ENCODE measurements at regions not wholly inside any gene's neighbourhood (a gene's known extent, or its start where the extent isn't known, plus 50 kb on each side); places are given as distances from the start of the nearest gene placed in this dataset.
"Not testable (repeated sequence)": the region's sequence is repeated elsewhere in the genome, so short reads cannot be mapped to it uniquely, and the experiment has no call there.

GRCh38 chr17:20903549-20903948 is 139.3 kb downstream of the USP22 start:
- H3K9me3 Mint-ChIP-seq; DNase-seq; CTCF ChIA-PET; H3K4me1 Mint-ChIP-seq; ATAC-seq (ENCODE audit: low read depth); H3K27ac Mint-ChIP-seq; POLR2A ChIA-PET; intact Hi-C loops (cut with micrococcal nuclease); H3K36me3 Mint-ChIP-seq (ENCODE audit: low read depth); H3K4me3 Mint-ChIP-seq: not testable (repeated sequence)
- peaks cover 15% of the 10 kb centered on the region for H3K27me3 Mint-ChIP-seq

GRCh38 chr17:20908313-20909267 is 134.2 kb downstream of the USP22 start:
- Mint-ChIP-seq H3K4me1 (peaks cover 7% of the 10 kb centered on the region), H3K36me3 (ENCODE audit: low read depth) (no peaks in the 10 kb centered on the region), H3K9me3 (no peaks in the 10 kb centered on the region), H3K4me3 (peak overlapping the region; percentile 82), H3K27me3 (no peaks in the 10 kb centered on the region), H3K27ac (no peak overlapping the region)
- TF ChIP-seq CTCF (IDR thresholded peaks at IDR 0.05) = no peak
- DNase-seq (peak; percentile 74), ATAC-seq (ENCODE audit: low read depth) (peak; percentile 99)
- CTCF ChIA-PET = interaction anchor here (1.3 kb wide), 1 partner anchor 11 kb away, joined by 3 read pairs; no protein-coding TSS in a partner anchor
- intact Hi-C loops (cut with micrococcal nuclease) = loop anchor here (1.0 kb wide), 2 partner anchors 85 to 191 kb away; no protein-coding TSS in a partner anchor
- POLR2A ChIA-PET = interaction anchor here (1.3 kb wide), 1 partner anchor 134 kb away, joined by 3 read pairs; the partner anchor contains the start of gene USP22

GRCh38 chr17:20914658-20915057 is 128.2 kb downstream of the USP22 start:
- DNase-seq (no peak), ATAC-seq (ENCODE audit: low read depth) (no peak)
- ChIA-PET POLR2A (no interaction called here), CTCF (no interaction called here)
- peaks cover 3% of the 10 kb centered on the region for H3K27me3 Mint-ChIP-seq
- H3K4me3 Mint-ChIP-seq = no peak overlapping the region
- intact Hi-C loops (cut with micrococcal nuclease) = no loop called here
- no peaks in the 10 kb centered on the region for H3K36me3 Mint-ChIP-seq (ENCODE audit: low read depth)
- H3K4me1 Mint-ChIP-seq = peaks cover 11% of the 10 kb centered on the region
- no peak overlapping the region for H3K27ac Mint-ChIP-seq
- H3K9me3 Mint-ChIP-seq = no peaks in the 10 kb centered on the region
- no peak for TF ChIP-seq CTCF (IDR thresholded peaks at IDR 0.05)

- Mint-ChIP-seq H3K4me1 (peaks cover 11% of the 10 kb centered on the region), H3K4me3 (no peak overlapping the region), H3K27ac (no peak overlapping the region), H3K9me3 (no peaks in the 10 kb centered on the region), H3K27me3 (peaks cover 8% of the 10 kb centered on the region), H3K36me3 (ENCODE audit: low read depth) (no peaks in the 10 kb centered on the region)
- intact Hi-C loops (cut with micrococcal nuclease) = no loop called here
- no peak for TF ChIP-seq CTCF (IDR thresholded peaks at IDR 0.05)
- CTCF ChIA-PET = interaction anchor here (1.1 kb wide), 1 partner anchor 27 kb away, joined by 4 read pairs; no protein-coding TSS in a partner anchor
- POLR2A ChIA-PET = no interaction called here
- ATAC-seq (ENCODE audit: low read depth) (no peak), DNase-seq (no peak)
Measured at GRCh38 chr17:20916383-20916782, 126.4 kb downstream of the USP22 start.

- POLR2A ChIA-PET; H3K27ac Mint-ChIP-seq; intact Hi-C loops (cut with micrococcal nuclease); H3K36me3 Mint-ChIP-seq (ENCODE audit: low read depth); DNase-seq; H3K9me3 Mint-ChIP-seq; ATAC-seq (ENCODE audit: low read depth); H3K27me3 Mint-ChIP-seq; CTCF ChIA-PET; H3K4me3 Mint-ChIP-seq: not testable (repeated sequence)
- peaks cover 11% of the 10 kb centered on the region for H3K4me1 Mint-ChIP-seq
Measured at GRCh38 chr17:20917610-20918306, 125.1 kb downstream of the USP22 start.

Measured in activated B cell treated with CpG ODN at 0.5 μM for 24 hours (primary cell).